ENCODE measurements at regions not wholly inside any gene's neighbourhood (a gene's known extent, or its start where the extent isn't known, plus 50 kb on each side); places are given as distances from the start of the nearest gene placed in this dataset.
A peak's percentile ranks its signal among the peaks of the same experiment; 100 is the strongest.

GRCh38 chr5:106833517-106833916 is 837.2 kb downstream of the EFNA5 start:
- H4K20me1 ChIP-seq (ENCODE audit: insufficient read depth) = no peaks in the 10 kb centered on the region
- WGBS (ENCODE audit: low lambda C conversion rate) = 76% methylated on average over 3 of the region's 3 CpGs
- H3F3A ChIP-seq (replicated peaks; ENCODE audit: insufficient read depth) = peaks cover 5% of the 10 kb centered on the region
- no peaks in the 10 kb centered on the region for H3K9me3 ChIP-seq
- no peak overlapping the region for H2AFZ ChIP-seq (ENCODE audit: low read depth)
- CTCF ChIA-PET = no interaction called here
- no peaks in the 10 kb centered on the region for H3K36me3 ChIP-seq (replicated peaks in 1 of 2; ENCODE audit: control insufficient read depth in 1 of 2, insufficient read depth in 2 of 2, low read length in 1 of 2)
- no peak for DNase-seq
- no peaks in the 10 kb centered on the region for H3K4me1 ChIP-seq (ENCODE audit: control insufficient read depth in 1 of 2, insufficient read depth in 2 of 2, low read depth in 1 of 2, low read length in 1 of 2)
- no peak overlapping the region for H3K4me3 ChIP-seq (ENCODE audit: low read depth in 2 of 2, low read length in 1 of 2)
- POLR2A ChIA-PET = no interaction called here
- H3K4me2 ChIP-seq = no peak overlapping the region
- no peaks in the 10 kb centered on the region for H3K79me2 ChIP-seq (ENCODE audit: insufficient read depth)
- H3K9me2 ChIP-seq = no peaks in the 10 kb centered on the region
- no peak overlapping the region for H3K27ac ChIP-seq (ENCODE audit: low read depth in 2 of 2, low read length in 1 of 2)
- no peaks in the 10 kb centered on the region for H3K27me3 ChIP-seq (ENCODE audit: insufficient read depth)
- no peak overlapping the region for H3K9ac ChIP-seq
- no peak for TF ChIP-seq IRF3 (IDR thresholded peaks at IDR 0.05; ENCODE audit: low read depth, low read length)
- no peak for TF ChIP-seq TAF1 (IDR thresholded peaks at IDR 0.05; ENCODE audit: borderline replicate concordance, low read depth, low read length)
- TF ChIP-seq EP300 (IDR thresholded peaks at IDR 0.05; ENCODE audit: borderline replicate concordance in 1 of 2, low read depth in 1 of 2, low read length in 1 of 2) = no peak
- no peak for TF ChIP-seq USF1 (IDR thresholded peaks at IDR 0.05; ENCODE audit: borderline replicate concordance, low read depth)
- TF ChIP-seq ZBTB33 (IDR thresholded peaks at IDR 0.05; ENCODE audit: borderline replicate concordance, low read depth) = no peak
- no peak for TF ChIP-seq RXRA (IDR thresholded peaks at IDR 0.05; ENCODE audit: borderline replicate concordance, low read depth)
- TF ChIP-seq GATA2 (CRISPR knock-in tag; IDR thresholded peaks at IDR 0.05) = no peak

- no peak for DNase-seq
- no peaks in the 10 kb centered on the region for H3K36me3 ChIP-seq (replicated peaks in 1 of 2; ENCODE audit: control insufficient read depth in 1 of 2, insufficient read depth in 2 of 2, low read length in 1 of 2)
- 71% methylated on average over 1 of the region's 1 CpG for WGBS (ENCODE audit: low lambda C conversion rate)
These were observed 843.7 kb downstream of the EFNA5 start for GRCh38 chr5:106827061-106827460.

More at GRCh38 chr5:106827061-106827460, 843.7 kb downstream of the EFNA5 start:
- peaks cover 0 to 10% of the 10 kb centered on the region in 2 experiments; a peak in 1 of 4 replicates for H3K4me1 ChIP-seq (ENCODE audit: control insufficient read depth in 1 of 2, insufficient read depth in 2 of 2, low read depth in 1 of 2, low read length in 1 of 2)
- peak overlapping the region; percentile 56; the same call in 1 of the 2 replicates for H2AFZ ChIP-seq (ENCODE audit: low read depth)
- H3F3A ChIP-seq (replicated peaks; ENCODE audit: insufficient read depth) = peaks cover 8% of the 10 kb centered on the region
- POLR2A ChIA-PET = no interaction called here
- no peak for TF ChIP-seq REST (IDR thresholded peaks at IDR 0.05; ENCODE audit: low read depth, low read length)
- TF ChIP-seq JUND (IDR thresholded peaks at IDR 0.05) = no peak
- peak; percentile 23; the same call in 1 of the 2 replicates for TF ChIP-seq FOSL2 (IDR thresholded peaks at IDR 0.05; ENCODE audit: borderline replicate concordance, low read depth)
- TF ChIP-seq FOXJ3 (CRISPR knock-in tag; IDR thresholded peaks at IDR 0.05) = no peak
- TF ChIP-seq RCOR1 (IDR thresholded peaks at IDR 0.05; ENCODE audit: low read length) = no peak
- no peak for TF ChIP-seq CTCF (IDR thresholded peaks at IDR 0.05)
- 0 out of 2 replicates have a peak, but pooled peaks have one; percentile 10 for TF ChIP-seq PBX3 (IDR thresholded peaks at IDR 0.05)
- no peak overlapping the region for H3K9ac ChIP-seq
- peak overlapping the region in 1 of 2 experiments; percentile 64; a peak in 2 of 4 replicates for H3K27ac ChIP-seq (ENCODE audit: low read depth in 2 of 2, low read length in 1 of 2)
- H3K4me2 ChIP-seq = no peak overlapping the region
- CTCF ChIA-PET = no interaction called here
- H3K79me2 ChIP-seq (ENCODE audit: insufficient read depth) = no peaks in the 10 kb centered on the region
- no peaks in the 10 kb centered on the region for H3K27me3 ChIP-seq (ENCODE audit: insufficient read depth)
- H3K9me3 ChIP-seq = no peaks in the 10 kb centered on the region
- no peak overlapping the region for H3K4me3 ChIP-seq (ENCODE audit: low read depth in 2 of 2, low read length in 1 of 2)
- no peaks in the 10 kb centered on the region for H3K9me2 ChIP-seq
- H4K20me1 ChIP-seq (ENCODE audit: insufficient read depth) = no peaks in the 10 kb centered on the region
